ENCODE measurements at regions not wholly inside any gene's neighbourhood (a gene's known extent, or its start where the extent isn't known, plus 50 kb on each side); places are given as distances from the start of the nearest gene placed in this dataset.
A peak's percentile ranks its signal among the peaks of the same experiment; 100 is the strongest.

DNA sequence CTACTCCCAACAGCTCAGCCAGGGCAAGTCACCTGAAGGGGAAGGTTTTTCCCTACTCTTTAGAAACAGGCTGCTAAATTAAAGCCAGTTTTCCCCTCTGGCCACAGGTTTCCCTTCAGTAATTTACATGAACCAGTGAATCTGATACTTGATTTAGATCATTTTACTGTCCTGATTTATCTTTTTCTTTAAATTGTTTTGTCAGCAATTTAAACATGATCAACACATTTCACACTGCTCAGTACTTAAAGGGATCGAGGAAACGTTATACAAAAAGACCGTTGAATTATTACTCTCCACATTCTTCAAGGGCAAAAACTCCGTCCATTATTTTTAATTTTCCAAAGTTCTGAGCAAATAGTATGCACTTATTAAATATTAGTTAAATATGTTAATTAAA lies 1165.7 kb upstream of the GYPC start:
- no peaks in the 10 kb centered on the region for H3K36me3 ChIP-seq
- no peak overlapping the region for H3K27ac ChIP-seq
- H3K27me3 ChIP-seq: no peaks in the 10 kb centered on the region
- H3K4me3 ChIP-seq: no peak overlapping the region
- intact Hi-C loops (cut with DNase I): no loop called here
- TF ChIP-seq CTCF (IDR thresholded peaks at IDR 0.05): no peak
- WGBS, 2 donors: 90 to 91% methylated on average over 4 of the region's 4 CpGs
- ATAC-seq (no peak), DNase-seq (no peak)
- no peaks in the 10 kb centered on the region for H3K4me1 ChIP-seq
- peaks cover 0 to 33% (median 0%) of the 10 kb centered on the region in 11 donors for H3K9me3 ChIP-seq

GRCh38 chr2:125491663-125492062 lies 1164.3 kb upstream of the GYPC start:
- WGBS, 2 donors: 74 to 84% methylated on average over 3 of the region's 3 CpGs

DNA sequence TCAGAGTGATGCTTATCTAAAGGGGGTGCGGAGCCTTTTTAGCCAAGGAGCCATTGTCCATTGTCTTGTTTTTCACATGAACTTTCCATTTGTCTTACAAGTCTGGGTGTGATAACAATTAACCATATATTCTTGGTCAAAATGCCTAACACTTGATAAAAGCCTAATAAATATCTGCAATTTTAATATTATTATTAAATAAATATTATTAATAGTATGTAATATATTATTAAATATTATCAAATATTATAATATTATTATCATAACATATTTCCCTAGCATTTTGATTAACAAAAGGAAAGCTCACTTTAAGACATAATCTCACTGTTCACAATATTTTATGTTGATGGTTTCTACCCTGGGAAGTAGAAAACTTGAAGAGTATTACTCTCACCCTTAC lies 1143.6 kb upstream of the GYPC start:
- 86% methylated on average over 1 of the region's 1 CpG for WGBS, 2 donors
- DNase-seq (no peak), ATAC-seq (no peak)
- peaks cover 0 to 42% (median 0%) of the 10 kb centered on the region in 11 donors for H3K9me3 ChIP-seq
- no peaks in the 10 kb centered on the region for H3K27me3 ChIP-seq
- TF ChIP-seq CTCF (IDR thresholded peaks at IDR 0.05): no peak
- H3K4me1 ChIP-seq: no peaks in the 10 kb centered on the region
- no peak overlapping the region for H3K27ac ChIP-seq
- no peaks in the 10 kb centered on the region for H3K36me3 ChIP-seq
- H3K4me3 ChIP-seq: no peak overlapping the region
- intact Hi-C loops (cut with DNase I): no loop called here

More at GRCh38 chr2:125491663-125492062, 1164.3 kb upstream of the GYPC start:
- Histone ChIP-seq H3K27ac (no peak overlapping the region), H3K4me1 (no peaks in the 10 kb centered on the region), H3K4me3 (no peak overlapping the region), H3K9me3 (peaks cover 0 to 36% (median 0%) of the 10 kb centered on the region in 11 donors), H3K27me3 (no peaks in the 10 kb centered on the region), H3K36me3 (no peaks in the 10 kb centered on the region)
- intact Hi-C loops (cut with DNase I): no loop called here
- no peak for ATAC-seq
- no peak for TF ChIP-seq CTCF (IDR thresholded peaks at IDR 0.05)
- no peak for DNase-seq

DNA sequence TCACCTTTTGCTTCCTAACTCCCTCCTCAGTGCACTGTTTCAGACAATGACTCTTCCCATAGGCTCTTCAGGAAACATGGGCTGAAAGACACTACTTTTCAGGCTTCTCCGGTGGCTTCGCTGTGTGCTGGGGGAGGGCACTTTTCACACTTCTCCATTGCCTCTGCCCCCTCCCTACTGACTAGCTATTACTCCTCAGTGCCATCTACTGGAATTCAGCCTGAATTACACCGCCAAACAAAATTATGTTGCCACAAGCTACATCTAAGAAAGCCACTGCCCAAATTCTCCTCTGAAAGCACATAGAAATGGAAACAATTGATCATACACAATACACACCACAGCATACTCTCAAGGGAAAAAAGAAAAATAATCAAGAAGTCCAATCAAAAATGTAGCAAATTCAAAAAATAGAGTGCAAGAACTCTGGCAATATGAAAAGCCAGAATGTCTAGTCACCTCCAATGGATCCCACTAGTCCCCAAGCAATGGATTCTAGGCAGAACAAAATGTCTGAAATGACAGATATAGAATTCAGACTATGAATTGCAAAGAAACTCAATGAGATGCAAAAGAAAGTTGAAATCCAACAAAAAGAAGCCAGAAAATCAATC lies 1139.4 kb upstream of the GYPC start:
- ATAC-seq: no peak
- intact Hi-C loops (cut with DNase I): no loop called here
- Histone ChIP-seq H3K36me3 (no peaks in the 10 kb centered on the region), H3K27ac (no peak overlapping the region), H3K4me1 (no peaks in the 10 kb centered on the region), H3K27me3 (no peaks in the 10 kb centered on the region), H3K4me3 (no peak overlapping the region), H3K9me3 (peaks cover 0 to 46% (median 8%) of the 10 kb centered on the region in 11 donors)
- TF ChIP-seq CTCF (IDR thresholded peaks at IDR 0.05): peak in 6 of 9 donors; percentile 15 to 36 (median 32)
- WGBS, 2 donors: 51 to 54% methylated on average over 3 of the region's 3 CpGs
- DNase-seq: no peak
